Stimulated activated CD8-positive, alpha-beta memory T cell treated with anti-CD3 and anti-CD28 coated beads, Interleukin-12 subunit alpha, Interleukin-12 subunit beta, amount 100 ng/mL, for 1 hour (primary cell): ENCODE measurements at regions not wholly inside any gene's neighbourhood (a gene's known extent, or its start where the extent isn't known, plus 50 kb on each side); places are given as distances from the start of the nearest gene placed in this dataset.

ENCODE experiments used
- DNase-seq: peaks from one replicate; pipeline ENCODE4 v3.0.0-alpha.2; 2020; ENCODE audit warnings: low read depth

- no peak for DNase-seq
These were observed 1381.5 kb upstream of the CELF2 start for GRCh38 chr10:9636216-9636615.

GRCh38 chr10:9643782-9644181, 1373.9 kb upstream of the CELF2 start:
- DNase-seq, result no peak

GRCh38 chr10:9645404-9645803, 1372.3 kb upstream of the CELF2 start:
- no peak for DNase-seq

GRCh38 chr10:9645928-9646600, 1371.6 kb upstream of the CELF2 start:
- DNase-seq, result no peak

GRCh38 chr10:9654261-9654660, 1363.4 kb upstream of the CELF2 start:
- no peak for DNase-seq

GRCh38 chr10:9656386-9656785, 1361.3 kb upstream of the CELF2 start:
- DNase-seq, result no peak

- DNase-seq, result no peak
These were observed 1360.7 kb upstream of the CELF2 start for GRCh38 chr10:9656996-9657395.

- DNase-seq, result no peak
These were observed 1360.1 kb upstream of the CELF2 start for GRCh38 chr10:9657530-9657929.

- DNase-seq, result no peak
These were observed 1349.3 kb upstream of the CELF2 start for GRCh38 chr10:9668411-9668810.

- DNase-seq, result no peak
These were observed 1346.8 kb upstream of the CELF2 start for GRCh38 chr10:9670911-9671310.

GRCh38 chr10:9681655-9682054, 1336.0 kb upstream of the CELF2 start:
- no peak for DNase-seq

GRCh38 chr10:9682802-9683201, 1334.9 kb upstream of the CELF2 start:
- no peak for DNase-seq

GRCh38 chr10:9684186-9684585, 1333.5 kb upstream of the CELF2 start:
- DNase-seq, result no peak

- no peak for DNase-seq
These were observed 1332.1 kb upstream of the CELF2 start for GRCh38 chr10:9685596-9685995.

GRCh38 chr10:9688711-9689110, 1329.0 kb upstream of the CELF2 start:
- DNase-seq, result no peak

- no peak for DNase-seq
These were observed 1310.5 kb upstream of the CELF2 start for GRCh38 chr10:9707216-9707615.

- no peak for DNase-seq
These were observed 1307.8 kb upstream of the CELF2 start for GRCh38 chr10:9709849-9710248.

- DNase-seq, result no peak
These were observed 1305.3 kb upstream of the CELF2 start for GRCh38 chr10:9712393-9712792.

GRCh38 chr10:9719246-9719645, 1298.4 kb upstream of the CELF2 start:
- no peak for DNase-seq

- DNase-seq, result no peak
These were observed 1283.9 kb upstream of the CELF2 start for GRCh38 chr10:9733766-9734165.

GRCh38 chr10:9734218-9734617, 1283.5 kb upstream of the CELF2 start:
- DNase-seq, result no peak

GRCh38 chr10:9735731-9736130, 1281.9 kb upstream of the CELF2 start:
- DNase-seq, result no peak

GRCh38 chr10:9743639-9744038, 1274.0 kb upstream of the CELF2 start:
- no peak for DNase-seq

GRCh38 chr10:9745158-9745557, 1272.5 kb upstream of the CELF2 start:
- no peak for DNase-seq

GRCh38 chr10:9757176-9757575, 1260.5 kb upstream of the CELF2 start:
- DNase-seq, result no peak
